A673 (cell line): ENCODE measurements at regions not wholly inside any gene's neighbourhood (a gene's known extent, or its start where the extent isn't known, plus 50 kb on each side); places are given as distances from the start of the nearest gene placed in this dataset.

Experiments
- EZH2 ChIP-seq: fragments of 200-600 bp; sonication (generic); IDR thresholded peaks from 2 replicates; pipeline ENCODE4 v1.6.1; 2017; ENCODE audit warnings: borderline replicate concordance, low read depth, mild to moderate bottlenecking, mixed read lengths, antibody characterized with exemption, low read length; ENCODE audit not compliant: poor library complexity, severe bottlenecking
- TF ChIP-seq, protein P1 (sequence below): fragments of 300-800, 200-600 bp; sonication (generic); conservative IDR thresholded peaks from 2 replicates; pipeline ENCODE4 v1.5.1; 2017; ENCODE audit warnings: low read depth, mild to moderate bottlenecking, antibody characterized with exemption, low read length, moderate library complexity, mixed read lengths

GRCh38 chr15:81558056-81558455, 184.0 kb upstream of the TMC3 start:
- TF ChIP-seq EZH2 = no peak
- TF ChIP-seq, protein P1, sequence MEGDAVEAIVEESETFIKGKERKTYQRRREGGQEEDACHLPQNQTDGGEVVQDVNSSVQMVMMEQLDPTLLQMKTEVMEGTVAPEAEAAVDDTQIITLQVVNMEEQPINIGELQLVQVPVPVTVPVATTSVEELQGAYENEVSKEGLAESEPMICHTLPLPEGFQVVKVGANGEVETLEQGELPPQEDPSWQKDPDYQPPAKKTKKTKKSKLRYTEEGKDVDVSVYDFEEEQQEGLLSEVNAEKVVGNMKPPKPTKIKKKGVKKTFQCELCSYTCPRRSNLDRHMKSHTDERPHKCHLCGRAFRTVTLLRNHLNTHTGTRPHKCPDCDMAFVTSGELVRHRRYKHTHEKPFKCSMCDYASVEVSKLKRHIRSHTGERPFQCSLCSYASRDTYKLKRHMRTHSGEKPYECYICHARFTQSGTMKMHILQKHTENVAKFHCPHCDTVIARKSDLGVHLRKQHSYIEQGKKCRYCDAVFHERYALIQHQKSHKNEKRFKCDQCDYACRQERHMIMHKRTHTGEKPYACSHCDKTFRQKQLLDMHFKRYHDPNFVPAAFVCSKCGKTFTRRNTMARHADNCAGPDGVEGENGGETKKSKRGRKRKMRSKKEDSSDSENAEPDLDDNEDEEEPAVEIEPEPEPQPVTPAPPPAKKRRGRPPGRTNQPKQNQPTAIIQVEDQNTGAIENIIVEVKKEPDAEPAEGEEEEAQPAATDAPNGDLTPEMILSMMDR = no peak
